MG63 (cell line): ENCODE measurements at regions not wholly inside any gene's neighbourhood (a gene's known extent, or its start where the extent isn't known, plus 50 kb on each side); places are given as distances from the start of the nearest gene placed in this dataset.

Experiments
- DNase-seq: peaks from one replicate; pipeline ENCODE4 v3.0.0-alpha.2; 2020
- H3K27me3 ChIP-seq: fragments of 250-450 bp; sonication (Bioruptor Pico); 2 replicates; pipeline ENCODE4 v1.5.1; 2020; ENCODE audit warnings: mild to moderate bottlenecking, moderate library complexity
- H3K36me3 ChIP-seq: fragments of 250-450 bp; sonication (Bioruptor Pico); 2 replicates; pipeline ENCODE4 v1.5.1; 2020; ENCODE audit warnings: mild to moderate bottlenecking, moderate library complexity
- H3K4me3 ChIP-seq: fragments of 250-450 bp; sonication (Bioruptor Pico); 2 replicates; pipeline ENCODE4 v1.5.1; 2020; ENCODE audit warnings: mild to moderate bottlenecking, moderate library complexity
- H3K9me3 ChIP-seq: fragments of 250-450 bp; sonication (Bioruptor Pico); 2 replicates; pipeline ENCODE4 v1.5.1; 2020; ENCODE audit warnings: mild to moderate bottlenecking, moderate library complexity

- no peak overlapping the region for H3K4me3 ChIP-seq
- DNase-seq: no peak
- no peaks in the 10 kb centered on the region for H3K36me3 ChIP-seq
- H3K9me3 ChIP-seq: no peaks in the 10 kb centered on the region
- no peaks in the 10 kb centered on the region for H3K27me3 ChIP-seq
These were observed 615.4 kb upstream of the PKDCC start for GRCh38 chr2:41432459-41432858.

DNA sequence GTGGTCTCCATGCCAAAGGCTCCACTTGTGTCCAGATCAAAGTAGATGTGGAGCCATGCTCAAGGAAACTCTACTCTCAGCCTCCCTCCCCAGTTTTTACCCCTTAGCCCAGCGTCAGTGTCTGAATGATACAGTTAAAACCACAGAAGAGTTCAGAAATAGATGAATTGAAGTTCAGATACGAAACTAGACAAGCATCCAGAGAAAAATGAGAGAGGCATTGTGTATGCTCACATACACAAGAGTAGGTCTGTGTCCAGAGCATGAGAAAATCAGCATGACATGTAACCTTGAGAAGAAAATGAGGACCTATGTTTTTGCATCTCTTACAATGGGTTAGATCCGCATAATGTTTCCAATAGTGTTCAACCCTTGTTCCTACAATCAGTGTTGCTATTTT, 612.8 kb upstream of the PKDCC start:
- no peaks in the 10 kb centered on the region for H3K36me3 ChIP-seq
- H3K4me3 ChIP-seq: no peak overlapping the region
- DNase-seq: no peak
- H3K9me3 ChIP-seq: no peaks in the 10 kb centered on the region
- no peaks in the 10 kb centered on the region for H3K27me3 ChIP-seq

DNA sequence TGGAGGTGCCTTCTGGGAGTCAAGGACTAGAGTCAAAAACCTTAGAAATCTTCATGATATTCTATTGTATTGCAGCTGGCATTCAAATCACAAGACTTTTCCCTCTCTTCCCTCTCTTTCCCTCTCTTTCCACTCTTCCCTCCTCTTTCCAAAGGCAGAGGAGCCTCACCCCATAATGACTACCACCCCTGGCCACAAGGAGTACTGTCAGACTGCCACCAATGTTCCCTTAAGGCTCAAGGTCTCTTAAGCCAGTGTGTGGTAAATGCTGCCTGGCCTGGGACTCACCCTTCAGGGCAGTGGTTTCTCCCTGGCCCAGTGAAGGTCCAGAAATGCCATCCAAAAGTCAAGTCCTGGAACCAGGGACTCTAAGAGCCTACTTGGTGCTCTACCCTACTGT, 605.9 kb upstream of the PKDCC start:
- no peak for DNase-seq
- Histone ChIP-seq H3K9me3 (no peaks in the 10 kb centered on the region), H3K27me3 (no peaks in the 10 kb centered on the region; the same call in 1 of the 2 replicates), H3K36me3 (no peaks in the 10 kb centered on the region), H3K4me3 (no peak overlapping the region)

DNA sequence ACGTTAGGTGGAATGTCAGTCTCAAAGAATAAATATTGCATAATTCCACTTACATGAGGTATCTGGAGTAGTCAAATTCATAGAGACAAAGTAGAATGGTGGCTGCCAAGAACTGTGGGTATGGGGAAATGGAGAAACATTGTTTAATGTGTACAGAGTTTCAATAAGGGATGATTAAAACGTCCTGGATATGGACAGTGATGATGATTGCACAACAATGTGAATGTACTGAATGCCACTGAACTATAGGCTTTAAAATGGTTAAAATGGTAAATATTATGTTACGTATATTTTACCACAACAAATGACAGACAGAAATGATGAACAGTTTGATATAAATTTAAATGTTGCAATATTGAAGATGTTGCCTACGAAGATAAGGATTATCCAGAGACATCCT, 602.0 kb upstream of the PKDCC start:
- DNase-seq: no peak
- H3K4me3 ChIP-seq: no peak overlapping the region
- no peaks in the 10 kb centered on the region for H3K9me3 ChIP-seq
- no peaks in the 10 kb centered on the region; the same call in 1 of the 2 replicates for H3K27me3 ChIP-seq
- H3K36me3 ChIP-seq: no peaks in the 10 kb centered on the region

- no peaks in the 10 kb centered on the region for H3K9me3 ChIP-seq
- H3K4me3 ChIP-seq: no peak overlapping the region
- no peaks in the 10 kb centered on the region for H3K36me3 ChIP-seq
- H3K27me3 ChIP-seq: no peaks in the 10 kb centered on the region; the same call in 1 of the 2 replicates
- DNase-seq: no peak
These were observed 601.6 kb upstream of the PKDCC start for GRCh38 chr2:41446266-41446665.

DNA sequence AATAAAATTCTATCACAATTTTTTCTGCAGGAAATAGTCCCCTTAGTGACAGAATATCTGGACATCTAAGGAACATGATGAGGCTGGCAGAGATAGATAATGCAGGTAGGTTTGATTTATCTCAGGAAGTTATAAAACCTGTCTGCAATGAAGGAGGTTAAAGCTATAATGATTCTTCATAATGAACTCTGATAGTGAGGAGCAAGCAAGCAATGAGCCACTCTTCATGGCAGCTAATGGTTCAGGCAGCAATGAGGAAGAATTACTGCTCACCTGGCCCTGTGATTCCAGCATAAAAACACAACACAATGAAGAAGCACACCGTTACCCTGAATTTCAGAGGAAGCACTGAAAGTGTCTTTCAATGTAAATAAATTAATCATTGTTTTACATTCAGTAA, 599.6 kb upstream of the PKDCC start:
- H3K9me3 ChIP-seq: no peaks in the 10 kb centered on the region
- no peak for DNase-seq
- no peaks in the 10 kb centered on the region; the same call in 1 of the 2 replicates for H3K27me3 ChIP-seq
- H3K36me3 ChIP-seq: no peaks in the 10 kb centered on the region
- H3K4me3 ChIP-seq: no peak overlapping the region

- DNase-seq: no peak
- Histone ChIP-seq H3K9me3 (no peaks in the 10 kb centered on the region), H3K4me3 (no peak overlapping the region), H3K27me3 (no peaks in the 10 kb centered on the region), H3K36me3 (no peaks in the 10 kb centered on the region)
These were observed 590.8 kb upstream of the PKDCC start for GRCh38 chr2:41457026-41457425.

- Histone ChIP-seq H3K4me3 (no peak overlapping the region), H3K36me3 (no peaks in the 10 kb centered on the region), H3K27me3 (no peaks in the 10 kb centered on the region), H3K9me3 (no peaks in the 10 kb centered on the region)
- no peak for DNase-seq
These were observed 587.2 kb upstream of the PKDCC start for GRCh38 chr2:41460661-41461060.

- Histone ChIP-seq H3K27me3 (no peaks in the 10 kb centered on the region), H3K4me3 (no peak overlapping the region), H3K9me3 (no peaks in the 10 kb centered on the region), H3K36me3 (no peaks in the 10 kb centered on the region)
- DNase-seq: no peak
These were observed 583.4 kb upstream of the PKDCC start for GRCh38 chr2:41464395-41464794.

GRCh38 chr2:41475959-41476358, 571.9 kb upstream of the PKDCC start:
- Histone ChIP-seq H3K4me3 (no peak overlapping the region), H3K27me3 (no peaks in the 10 kb centered on the region), H3K9me3 (no peaks in the 10 kb centered on the region), H3K36me3 (no peaks in the 10 kb centered on the region)
- no peak for DNase-seq

DNA sequence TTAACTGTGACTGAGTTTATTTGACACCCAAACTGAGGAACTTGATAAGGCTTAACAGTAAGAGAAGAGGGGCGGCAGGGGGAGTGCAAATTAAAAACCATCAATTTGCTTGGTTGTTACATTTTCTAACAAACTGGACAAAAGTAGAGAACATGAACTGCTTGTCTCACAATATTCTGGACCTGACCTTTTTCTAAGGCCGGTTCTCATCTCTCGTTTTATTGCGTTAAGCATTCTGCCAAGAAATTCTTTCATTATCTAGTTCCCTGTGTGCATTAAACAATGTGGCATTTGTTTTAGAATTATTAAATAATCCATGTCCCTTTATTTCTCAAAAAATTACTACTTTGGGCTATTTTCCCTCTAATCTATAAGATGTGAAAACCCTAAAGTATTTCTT, 565.2 kb upstream of the PKDCC start:
- H3K9me3 ChIP-seq: no peaks in the 10 kb centered on the region
- no peaks in the 10 kb centered on the region for H3K27me3 ChIP-seq
- H3K36me3 ChIP-seq: no peaks in the 10 kb centered on the region
- no peak overlapping the region for H3K4me3 ChIP-seq
- no peak for DNase-seq

GRCh38 chr2:41483226-41483625, 564.6 kb upstream of the PKDCC start:
- Histone ChIP-seq H3K9me3 (no peaks in the 10 kb centered on the region), H3K36me3 (no peaks in the 10 kb centered on the region), H3K4me3 (no peak overlapping the region), H3K27me3 (no peaks in the 10 kb centered on the region)
- no peak for DNase-seq

GRCh38 chr2:41483982-41484857, 563.6 kb upstream of the PKDCC start:
- Histone ChIP-seq H3K4me3 (no peak overlapping the region), H3K27me3 (no peaks in the 10 kb centered on the region), H3K36me3 (no peaks in the 10 kb centered on the region), H3K9me3 (no peaks in the 10 kb centered on the region)
- DNase-seq: no peak

GRCh38 chr2:41484858-41485234, 563.0 kb upstream of the PKDCC start:
- DNase-seq: no peak
- Histone ChIP-seq H3K4me3 (no peak overlapping the region), H3K27me3 (no peaks in the 10 kb centered on the region), H3K36me3 (no peaks in the 10 kb centered on the region), H3K9me3 (no peaks in the 10 kb centered on the region)

- no peak for DNase-seq
- H3K36me3 ChIP-seq: no peaks in the 10 kb centered on the region
- H3K9me3 ChIP-seq: no peaks in the 10 kb centered on the region
- H3K27me3 ChIP-seq: no peaks in the 10 kb centered on the region
- H3K4me3 ChIP-seq: no peak overlapping the region
These were observed 560.9 kb upstream of the PKDCC start for GRCh38 chr2:41486948-41487347.

GRCh38 chr2:41488888-41489287, 558.9 kb upstream of the PKDCC start:
- Histone ChIP-seq H3K4me3 (no peak overlapping the region), H3K27me3 (no peaks in the 10 kb centered on the region), H3K36me3 (no peaks in the 10 kb centered on the region), H3K9me3 (no peaks in the 10 kb centered on the region)
- DNase-seq: no peak

DNA sequence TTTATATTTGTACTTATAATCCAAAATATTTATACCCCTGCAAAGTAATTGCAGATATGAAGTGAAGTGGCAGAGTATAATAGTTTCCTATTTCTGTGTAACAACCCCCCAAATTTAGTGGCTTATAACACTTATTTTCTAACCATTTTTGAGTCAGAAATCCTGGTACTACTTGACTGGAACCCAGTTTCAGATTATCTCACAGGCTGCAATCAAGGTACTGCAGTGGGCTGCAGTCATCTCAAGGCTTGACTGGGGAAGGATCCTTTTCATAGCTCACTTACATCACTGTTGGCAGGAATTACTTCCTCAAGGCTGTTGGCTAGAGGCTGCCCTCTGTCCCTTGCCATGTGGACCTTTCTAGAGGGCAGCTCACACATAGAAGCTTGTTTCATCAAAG, 558.2 kb upstream of the PKDCC start:
- Histone ChIP-seq H3K27me3 (no peaks in the 10 kb centered on the region), H3K36me3 (no peaks in the 10 kb centered on the region)
- no peak for DNase-seq

GRCh38 chr2:41495050-41495449, 552.8 kb upstream of the PKDCC start:
- Histone ChIP-seq H3K27me3 (no peaks in the 10 kb centered on the region), H3K4me3 (no peak overlapping the region), H3K36me3 (no peaks in the 10 kb centered on the region), H3K9me3 (peaks cover 4% of the 10 kb centered on the region)
- no peak for DNase-seq

More for the DNA sequence above, 558.2 kb upstream of the PKDCC start:
- Histone ChIP-seq H3K9me3 (no peaks in the 10 kb centered on the region), H3K4me3 (no peak overlapping the region)
